Renal pelvis (tissue), 1 donor: ENCODE measurements at regions not wholly inside any gene's neighbourhood (a gene's known extent, or its start where the extent isn't known, plus 50 kb on each side); places are given as distances from the start of the nearest gene placed in this dataset.

Source experiments
- DNase-seq: peaks from one replicate; pipeline ENCODE4 v3.0.0-alpha.2; 2013

DNA sequence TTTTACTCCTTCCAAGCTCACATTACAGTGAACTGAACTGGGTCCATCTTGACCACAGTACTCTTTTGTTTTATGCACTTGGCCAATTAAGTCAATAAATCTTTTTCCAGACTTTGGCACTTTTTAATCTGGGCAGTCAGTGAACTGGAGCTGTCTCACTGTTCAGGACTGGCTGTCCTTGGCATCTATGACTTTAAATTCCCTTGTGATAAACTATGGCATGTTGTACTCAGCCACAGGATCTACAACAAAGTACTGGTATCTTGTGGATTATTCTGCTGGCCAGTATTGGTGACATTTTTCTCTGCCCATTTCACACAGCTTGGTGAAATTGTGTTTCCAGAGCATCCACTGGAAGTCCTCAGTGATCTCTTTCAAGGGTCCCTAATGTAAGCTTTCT is 1144.8 kb upstream of the SEMA6A start:
- DNase-seq, result no peak

GRCh38 chr5:117713585-117714198 is 1139.1 kb upstream of the SEMA6A start:
- no peak for DNase-seq

DNA sequence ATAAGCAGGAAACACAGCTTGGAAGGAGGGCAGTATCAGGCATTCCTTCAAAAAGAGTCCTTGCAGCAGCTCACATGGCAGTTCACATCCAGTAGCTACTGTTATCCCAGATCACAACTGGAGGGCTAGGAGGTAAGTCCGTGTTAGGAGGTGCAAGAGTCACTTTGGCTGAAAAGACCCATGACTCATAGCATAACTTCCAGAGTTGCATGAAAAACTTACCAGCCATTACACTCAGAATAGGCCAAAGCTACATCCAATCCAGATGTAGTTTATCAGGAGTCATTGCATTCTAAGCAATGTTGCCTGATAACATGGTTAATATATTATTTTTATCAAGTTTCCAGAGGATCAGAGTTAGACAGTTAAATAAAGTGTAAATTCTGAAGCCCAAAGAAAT is 1126.4 kb upstream of the SEMA6A start:
- no peak for DNase-seq

DNA sequence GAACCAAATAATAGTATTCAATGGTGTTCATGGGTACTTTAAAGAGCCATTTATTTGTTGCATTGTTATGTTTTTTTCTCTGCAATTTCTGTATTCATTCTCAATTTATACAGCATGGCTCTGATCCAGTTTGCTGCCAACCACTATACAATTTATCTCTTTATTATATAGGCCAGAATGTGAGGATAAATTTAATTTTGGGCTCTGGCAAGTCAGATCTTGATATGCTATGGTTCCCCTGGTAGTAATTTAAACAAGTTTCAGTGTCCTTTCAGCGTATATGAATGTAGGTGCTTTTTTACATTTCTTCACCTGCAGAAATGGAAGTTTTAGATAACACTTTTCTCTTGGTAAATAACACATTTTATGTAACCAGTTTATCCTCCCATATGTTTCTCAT is 1118.0 kb upstream of the SEMA6A start:
- DNase-seq, result no peak

DNA sequence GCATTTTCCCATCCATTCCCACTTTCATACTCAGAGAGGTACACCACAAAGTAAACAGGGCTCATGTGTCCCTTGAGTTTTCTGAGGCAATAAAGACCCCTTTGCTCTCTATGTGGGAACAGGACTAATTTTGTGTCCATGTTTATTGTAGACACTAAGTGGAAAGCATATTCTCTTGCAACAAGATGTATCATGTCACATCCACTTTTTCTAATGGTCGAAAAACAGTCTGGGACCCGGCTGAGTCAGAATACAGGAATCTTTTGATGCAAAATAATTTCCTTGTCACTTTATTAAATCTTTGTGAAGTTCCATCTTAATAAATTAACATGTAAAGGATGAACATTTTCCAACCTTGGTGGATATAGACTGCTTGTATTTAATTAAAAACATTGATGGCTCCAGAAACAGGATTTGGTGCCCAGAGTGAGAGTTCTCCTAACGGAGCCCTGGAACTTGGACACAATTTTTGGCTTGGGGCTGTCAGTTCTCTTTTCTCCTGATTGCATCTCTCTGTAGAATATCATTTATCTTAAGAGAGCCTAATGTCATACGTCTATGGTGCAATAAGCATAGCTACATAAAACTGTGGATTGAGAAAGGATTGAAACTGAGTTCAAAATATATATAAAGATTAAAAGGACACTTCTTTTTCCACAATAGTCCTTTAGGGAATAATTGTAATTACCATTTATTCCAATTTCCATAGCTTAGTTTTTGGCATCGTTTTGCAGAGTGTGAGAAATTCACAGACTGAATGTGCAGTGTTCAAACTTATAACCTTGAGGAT is 1116.7 kb upstream of the SEMA6A start:
- DNase-seq, result no peak

DNA sequence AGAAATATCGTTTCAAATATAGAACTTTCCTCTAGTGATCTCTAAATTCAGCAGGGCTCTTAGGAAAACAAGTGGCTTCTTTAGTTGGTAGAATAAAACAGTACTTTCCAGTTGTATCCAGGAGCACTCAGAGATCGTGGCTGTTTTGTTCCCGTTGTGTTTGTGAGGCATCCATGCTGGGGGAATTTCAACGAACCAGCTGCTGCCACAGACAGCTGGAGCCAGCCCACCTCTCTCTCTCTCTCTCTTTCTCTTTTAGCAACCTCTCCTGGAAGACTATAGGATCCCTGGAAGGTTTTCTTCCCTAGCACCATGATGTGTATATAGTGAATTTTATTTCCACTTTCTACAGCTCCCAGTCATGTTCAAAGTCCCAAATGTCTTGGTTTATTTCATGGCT is 1116.0 kb upstream of the SEMA6A start:
- DNase-seq, result no peak

DNA sequence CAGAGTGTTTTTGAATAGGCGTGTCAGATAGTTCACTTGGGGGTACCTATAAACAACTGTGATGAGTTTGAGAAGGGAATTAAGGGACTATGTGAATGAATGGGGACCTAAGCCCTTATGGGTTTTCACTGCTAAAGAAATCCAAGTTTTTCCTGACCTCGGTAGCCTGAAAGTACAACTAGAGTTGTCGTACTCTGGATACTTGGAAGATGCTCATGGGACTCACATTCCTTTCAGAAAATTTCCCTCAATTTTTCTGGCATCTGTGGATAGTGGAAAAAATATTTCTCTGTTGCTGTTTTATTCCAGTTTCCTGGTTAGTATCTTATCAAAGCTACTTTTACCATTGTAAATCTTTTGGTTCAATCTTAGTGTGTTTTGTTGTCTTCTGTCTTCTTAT is 1112.3 kb upstream of the SEMA6A start:
- DNase-seq, result no peak

- no peak for DNase-seq
These were observed 1107.8 kb upstream of the SEMA6A start for GRCh38 chr5:117682416-117682815.

- no peak for DNase-seq
These were observed 1107.0 kb upstream of the SEMA6A start for GRCh38 chr5:117681431-117682254.

DNA sequence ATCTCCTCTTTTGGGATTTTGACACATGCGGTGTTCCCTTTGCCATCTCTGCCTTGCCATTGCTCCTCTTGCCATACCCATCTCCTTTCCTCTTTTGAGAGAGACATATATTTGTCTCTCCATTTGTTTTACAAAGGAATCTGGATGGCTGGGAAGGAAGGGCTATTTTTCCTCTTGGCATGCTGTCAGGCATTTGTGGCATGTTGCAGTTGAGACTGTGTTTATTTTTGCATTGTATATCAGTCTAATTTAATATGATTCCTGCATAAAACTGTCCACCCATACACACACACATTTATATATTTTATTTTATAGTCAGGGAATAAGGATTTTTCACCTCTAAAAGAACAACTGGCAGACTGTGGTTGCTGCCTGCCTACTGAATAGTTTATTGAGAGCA is 1105.8 kb upstream of the SEMA6A start:
- DNase-seq, result peak; percentile 60

DNA sequence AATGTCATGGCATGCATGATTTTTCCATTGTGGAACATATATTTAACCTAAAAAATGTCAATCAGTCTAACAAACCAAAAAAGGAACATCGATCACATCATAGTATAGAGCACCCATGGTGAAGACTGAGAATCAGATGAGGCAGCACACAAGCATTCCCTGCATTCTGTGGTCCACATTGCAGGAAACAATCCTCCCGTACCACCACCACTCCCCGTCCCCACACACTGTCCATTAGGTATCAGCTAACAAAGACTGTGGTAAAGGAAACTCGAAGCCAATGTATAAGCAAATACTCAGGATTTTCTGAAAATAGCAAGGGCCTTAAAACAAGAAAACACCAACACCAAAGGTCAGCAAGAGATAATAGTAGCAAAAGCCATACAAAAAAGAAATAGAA is 1104.4 kb upstream of the SEMA6A start:
- DNase-seq, result no peak

- DNase-seq, result no peak
These were observed 1101.0 kb upstream of the SEMA6A start for GRCh38 chr5:117675646-117676045.

DNA sequence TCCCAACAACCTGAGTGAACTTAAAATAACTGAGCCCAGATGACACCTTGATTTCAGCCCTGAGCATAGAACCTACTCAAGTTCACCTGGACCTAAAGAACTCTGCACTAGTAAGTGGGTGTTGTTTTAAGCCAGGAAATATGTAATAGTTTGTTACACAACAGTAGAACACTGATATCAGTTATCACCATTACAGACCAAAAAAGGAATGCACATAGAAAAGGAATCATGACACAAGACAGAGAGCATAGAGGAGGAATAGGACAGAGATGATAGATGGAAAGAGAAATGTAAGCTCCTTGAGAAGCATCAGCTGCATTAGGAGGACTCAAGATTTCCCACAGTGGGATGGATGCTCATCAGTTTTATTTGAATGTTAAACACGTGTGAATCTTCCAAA is 1096.9 kb upstream of the SEMA6A start:
- DNase-seq, result no peak

GRCh38 chr5:117667105-117667504 is 1092.5 kb upstream of the SEMA6A start:
- no peak for DNase-seq

GRCh38 chr5:117665121-117665520 is 1090.5 kb upstream of the SEMA6A start:
- no peak for DNase-seq

GRCh38 chr5:117662361-117662760 is 1087.7 kb upstream of the SEMA6A start:
- DNase-seq, result no peak

GRCh38 chr5:117657541-117657940 is 1082.9 kb upstream of the SEMA6A start:
- DNase-seq, result no peak

DNA sequence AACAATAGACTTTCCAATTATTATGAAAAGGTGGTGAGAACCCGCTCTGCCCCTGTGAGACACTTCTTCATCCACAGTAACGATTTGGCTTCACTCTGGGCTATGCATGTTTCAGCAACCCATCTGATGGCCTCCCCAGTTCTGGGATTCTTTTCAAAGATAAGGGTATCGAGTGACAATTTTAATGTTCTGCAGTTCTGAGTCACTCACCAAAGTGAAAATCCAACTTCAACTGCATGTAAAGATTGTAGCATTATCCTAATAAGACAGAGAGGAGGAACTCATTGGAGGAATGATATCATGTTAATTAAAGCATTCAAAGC is 1078.3 kb upstream of the SEMA6A start:
- no peak for DNase-seq

DNA sequence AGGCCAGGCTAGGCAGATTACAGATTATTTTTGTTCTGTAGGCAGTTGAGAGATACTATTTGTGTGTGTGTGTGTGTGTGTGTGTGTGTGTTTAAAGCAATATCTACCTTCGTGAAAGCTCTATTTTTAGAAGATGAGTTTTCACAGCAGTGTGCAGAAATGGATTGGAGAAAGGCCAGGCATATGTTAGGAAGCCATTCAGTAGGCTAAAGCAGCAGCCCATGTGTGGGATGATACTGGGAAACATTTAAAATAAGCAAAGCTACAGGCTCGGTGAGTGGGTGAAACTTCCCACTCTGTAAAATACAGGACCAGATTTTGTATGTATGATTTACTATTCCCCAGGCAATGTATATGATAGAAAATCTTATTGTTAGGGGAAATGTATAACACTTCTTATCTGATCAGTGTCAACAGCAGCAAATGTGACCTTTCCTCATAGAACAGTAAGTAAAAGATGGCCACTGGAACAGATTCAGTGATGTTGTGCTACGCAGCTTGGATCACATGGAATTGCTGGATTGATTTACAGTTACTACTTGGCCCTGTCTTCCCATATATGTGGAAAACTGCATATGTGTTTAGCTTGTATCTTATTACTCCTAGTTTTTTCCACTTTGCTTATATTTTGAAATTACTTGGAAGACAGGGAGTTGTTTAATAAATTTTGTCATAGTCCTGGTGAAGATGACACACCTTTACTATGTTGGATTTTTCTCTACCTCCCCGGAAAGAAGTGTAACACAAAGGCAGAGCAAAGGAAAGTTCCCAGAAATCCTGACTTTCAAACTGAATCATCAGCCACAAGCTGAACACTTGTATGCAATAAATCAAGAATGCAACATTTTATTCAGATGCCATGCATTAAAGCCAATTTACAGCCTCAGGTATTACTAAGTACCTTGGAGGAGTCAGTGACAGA is 1077.7 kb upstream of the SEMA6A start:
- DNase-seq, result peak; percentile 57

- no peak for DNase-seq
These were observed 1075.2 kb upstream of the SEMA6A start for GRCh38 chr5:117649821-117650220.

- no peak for DNase-seq
These were observed 1070.8 kb upstream of the SEMA6A start for GRCh38 chr5:117645400-117645799.

DNA sequence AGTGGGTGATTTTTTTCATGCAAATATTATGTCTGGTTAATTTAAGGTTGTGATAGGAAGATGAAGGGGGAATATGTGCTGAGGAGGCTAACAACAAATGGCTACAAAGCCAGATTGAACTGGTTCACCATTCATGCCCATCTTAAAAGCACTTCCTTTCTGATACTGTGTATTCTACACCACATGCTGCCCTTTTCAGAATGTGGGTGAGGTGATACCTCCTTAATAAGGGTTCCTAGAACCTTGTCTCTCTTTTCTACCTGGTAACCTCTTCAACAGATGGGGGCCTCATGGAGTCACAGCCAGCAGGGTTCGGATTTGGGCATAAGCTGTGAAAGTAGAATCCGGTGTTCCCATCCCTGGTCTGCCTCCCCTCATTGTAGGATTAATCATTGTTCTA is 1064.0 kb upstream of the SEMA6A start:
- DNase-seq, result no peak
